Activated T-helper 2 cell treated with anti-CD3 and anti-CD28 coated beads, Interferon-gamma antibody, Interleukin-2, Interleukin-4, amounts not matched to agents 10 μg/mL and 5 μg/mL and 100 μg/mL, durations not matched to agents 14 hours and 24 hours and 36 hours (primary cell): ENCODE measurements at regions not wholly inside any gene's neighbourhood (a gene's known extent, or its start where the extent isn't known, plus 50 kb on each side); places are given as distances from the start of the nearest gene placed in this dataset.

ENCODE experiments used
- DNase-seq: peaks from one replicate; pipeline ENCODE4 v3.0.0; 2021; ENCODE audit warnings: low spot score
- H3K27ac Mint-ChIP-seq: one replicate; pipeline ENCODE4 v1.8.0; 2021; ENCODE audit warnings: mixed read lengths
- H3K27me3 Mint-ChIP-seq: one replicate; pipeline ENCODE4 v1.8.0; 2021; ENCODE audit warnings: low read depth, mixed read lengths
- H3K36me3 Mint-ChIP-seq: one replicate; pipeline ENCODE4 v1.8.0; 2021; ENCODE audit warnings: low read depth, mixed read lengths
- H3K4me1 Mint-ChIP-seq: one replicate; pipeline ENCODE4 v1.8.0; 2021; ENCODE audit warnings: low read depth, mixed read lengths
- H3K4me3 Mint-ChIP-seq: one replicate; pipeline ENCODE4 v1.8.0; 2021; ENCODE audit warnings: low read depth, mild to moderate bottlenecking, moderate library complexity, mixed read lengths
- H3K9me3 Mint-ChIP-seq: one replicate; pipeline ENCODE4 v1.8.0; 2021; ENCODE audit warnings: mixed read lengths
- intact Hi-C: fragments of 100-400 bp; cut with micrococcal nuclease; formaldehyde crosslinking; loops from one replicate; pipeline ENCODE4 v1.15.1; 2023

GRCh38 chr10:20647756-20648155, 249.4 kb downstream of the NEBL start:
- H3K4me1 Mint-ChIP-seq, result no peaks in the 10 kb centered on the region
- DNase-seq, result no peak
- no peaks in the 10 kb centered on the region for H3K36me3 Mint-ChIP-seq
- no peak overlapping the region for H3K27ac Mint-ChIP-seq
- intact Hi-C loops, result no loop called here
- no peak overlapping the region for H3K4me3 Mint-ChIP-seq
- no peaks in the 10 kb centered on the region for H3K27me3 Mint-ChIP-seq
- H3K9me3 Mint-ChIP-seq, result peaks cover 24% of the 10 kb centered on the region

- H3K4me1 Mint-ChIP-seq, result no peaks in the 10 kb centered on the region
These were observed 252.7 kb downstream of the NEBL start for GRCh38 chr10:20644421-20644820.

GRCh38 chr10:20641605-20642004, 255.5 kb downstream of the NEBL start:
- H3K27me3 Mint-ChIP-seq, result no peaks in the 10 kb centered on the region
- no peak overlapping the region for H3K4me3 Mint-ChIP-seq
- no peaks in the 10 kb centered on the region for H3K4me1 Mint-ChIP-seq
- H3K27ac Mint-ChIP-seq, result no peak overlapping the region
- intact Hi-C loops, result no loop called here
- peaks cover 32% of the 10 kb centered on the region for H3K9me3 Mint-ChIP-seq
- no peaks in the 10 kb centered on the region for H3K36me3 Mint-ChIP-seq
- DNase-seq, result no peak

More at GRCh38 chr10:20644421-20644820, 252.7 kb downstream of the NEBL start:
- no peaks in the 10 kb centered on the region for H3K36me3 Mint-ChIP-seq
- no peak for DNase-seq
- H3K9me3 Mint-ChIP-seq, result peaks cover 19% of the 10 kb centered on the region
- no peaks in the 10 kb centered on the region for H3K27me3 Mint-ChIP-seq
- no peak overlapping the region for H3K4me3 Mint-ChIP-seq
- intact Hi-C loops, result no loop called here
- H3K27ac Mint-ChIP-seq, result no peak overlapping the region

- Mint-ChIP-seq H3K27me3 (no peaks in the 10 kb centered on the region), H3K9me3 (peaks cover 29% of the 10 kb centered on the region), H3K27ac (no peak overlapping the region), H3K4me3 (no peak overlapping the region), H3K4me1 (no peaks in the 10 kb centered on the region), H3K36me3 (no peaks in the 10 kb centered on the region)
- intact Hi-C loops, result no loop called here
- DNase-seq, result no peak
These were observed 261.5 kb downstream of the NEBL start for GRCh38 chr10:20635570-20635969.

GRCh38 chr10:20634839-20635238, 262.3 kb downstream of the NEBL start:
- Mint-ChIP-seq H3K9me3 (peaks cover 27% of the 10 kb centered on the region), H3K27ac (no peak overlapping the region), H3K4me3 (no peak overlapping the region), H3K36me3 (no peaks in the 10 kb centered on the region), H3K27me3 (no peaks in the 10 kb centered on the region), H3K4me1 (no peaks in the 10 kb centered on the region)
- intact Hi-C loops, result no loop called here
- no peak for DNase-seq

- intact Hi-C loops, result no loop called here
- no peak for DNase-seq
- peaks cover 19% of the 10 kb centered on the region for H3K9me3 Mint-ChIP-seq
- no peaks in the 10 kb centered on the region for H3K36me3 Mint-ChIP-seq
- no peaks in the 10 kb centered on the region for H3K27me3 Mint-ChIP-seq
- no peaks in the 10 kb centered on the region for H3K4me1 Mint-ChIP-seq
- no peak overlapping the region for H3K4me3 Mint-ChIP-seq
- no peak overlapping the region for H3K27ac Mint-ChIP-seq
These were observed 263.4 kb downstream of the NEBL start for GRCh38 chr10:20633714-20634113.

- H3K4me1 Mint-ChIP-seq, result no peaks in the 10 kb centered on the region
- no peak overlapping the region for H3K4me3 Mint-ChIP-seq
- intact Hi-C loops, result no loop called here
- no peaks in the 10 kb centered on the region for H3K27me3 Mint-ChIP-seq
- no peaks in the 10 kb centered on the region for H3K36me3 Mint-ChIP-seq
- peaks cover 16% of the 10 kb centered on the region for H3K9me3 Mint-ChIP-seq
- H3K27ac Mint-ChIP-seq, result no peak overlapping the region
- DNase-seq, result no peak
These were observed 264.4 kb downstream of the NEBL start for GRCh38 chr10:20632696-20633095.

GRCh38 chr10:20631229-20631628, 265.9 kb downstream of the NEBL start:
- DNase-seq, result no peak
- no peak overlapping the region for H3K4me3 Mint-ChIP-seq
- H3K36me3 Mint-ChIP-seq, result no peaks in the 10 kb centered on the region
- intact Hi-C loops, result no loop called here
- H3K9me3 Mint-ChIP-seq, result peaks cover 3% of the 10 kb centered on the region
- H3K27me3 Mint-ChIP-seq, result no peaks in the 10 kb centered on the region
- H3K4me1 Mint-ChIP-seq, result no peaks in the 10 kb centered on the region
- no peak overlapping the region for H3K27ac Mint-ChIP-seq

GRCh38 chr10:20630092-20630643, 266.9 kb downstream of the NEBL start:
- no peak for DNase-seq
- H3K27me3 Mint-ChIP-seq, result no peaks in the 10 kb centered on the region
- no peaks in the 10 kb centered on the region for H3K36me3 Mint-ChIP-seq
- intact Hi-C loops, result no loop called here
- peaks cover 3% of the 10 kb centered on the region for H3K9me3 Mint-ChIP-seq
- no peak overlapping the region for H3K4me3 Mint-ChIP-seq
- H3K27ac Mint-ChIP-seq, result no peak overlapping the region
- H3K4me1 Mint-ChIP-seq, result no peaks in the 10 kb centered on the region

GRCh38 chr10:20627946-20628507, 269.1 kb downstream of the NEBL start:
- DNase-seq, result no peak
- no peak overlapping the region for H3K4me3 Mint-ChIP-seq
- no peaks in the 10 kb centered on the region for H3K36me3 Mint-ChIP-seq
- no peak overlapping the region for H3K27ac Mint-ChIP-seq
- H3K4me1 Mint-ChIP-seq, result no peaks in the 10 kb centered on the region
- no peaks in the 10 kb centered on the region for H3K9me3 Mint-ChIP-seq
- intact Hi-C loops, result no loop called here
- no peaks in the 10 kb centered on the region for H3K27me3 Mint-ChIP-seq

- no peak for DNase-seq
- intact Hi-C loops, result no loop called here
- Mint-ChIP-seq H3K27me3 (no peaks in the 10 kb centered on the region), H3K36me3 (no peaks in the 10 kb centered on the region), H3K4me1 (no peaks in the 10 kb centered on the region), H3K27ac (no peak overlapping the region), H3K9me3 (no peaks in the 10 kb centered on the region), H3K4me3 (no peak overlapping the region)
These were observed 270.0 kb downstream of the NEBL start for GRCh38 chr10:20627087-20627486.

GRCh38 chr10:20625868-20626267, 271.2 kb downstream of the NEBL start:
- Mint-ChIP-seq H3K4me1 (no peaks in the 10 kb centered on the region), H3K9me3 (no peaks in the 10 kb centered on the region), H3K4me3 (no peak overlapping the region), H3K27me3 (no peaks in the 10 kb centered on the region), H3K27ac (no peak overlapping the region), H3K36me3 (no peaks in the 10 kb centered on the region)
- intact Hi-C loops, result no loop called here
- no peak for DNase-seq

- no peak overlapping the region for H3K4me3 Mint-ChIP-seq
- intact Hi-C loops, result no loop called here
- no peaks in the 10 kb centered on the region for H3K4me1 Mint-ChIP-seq
- DNase-seq, result no peak
- no peak overlapping the region for H3K27ac Mint-ChIP-seq
- H3K27me3 Mint-ChIP-seq, result no peaks in the 10 kb centered on the region
- no peaks in the 10 kb centered on the region for H3K36me3 Mint-ChIP-seq
- H3K9me3 Mint-ChIP-seq, result no peaks in the 10 kb centered on the region
These were observed 272.5 kb downstream of the NEBL start for GRCh38 chr10:20624642-20625041.

GRCh38 chr10:20623546-20623945, 273.6 kb downstream of the NEBL start:
- Mint-ChIP-seq H3K27ac (no peak overlapping the region), H3K27me3 (no peaks in the 10 kb centered on the region), H3K4me1 (no peaks in the 10 kb centered on the region), H3K36me3 (no peaks in the 10 kb centered on the region), H3K4me3 (no peak overlapping the region), H3K9me3 (no peaks in the 10 kb centered on the region)
- DNase-seq, result no peak
- intact Hi-C loops, result no loop called here
